ENCODE measurements at regions not wholly inside any gene's neighbourhood (a gene's known extent, or its start where the extent isn't known, plus 50 kb on each side); places are given as distances from the start of the nearest gene placed in this dataset.

DNA sequence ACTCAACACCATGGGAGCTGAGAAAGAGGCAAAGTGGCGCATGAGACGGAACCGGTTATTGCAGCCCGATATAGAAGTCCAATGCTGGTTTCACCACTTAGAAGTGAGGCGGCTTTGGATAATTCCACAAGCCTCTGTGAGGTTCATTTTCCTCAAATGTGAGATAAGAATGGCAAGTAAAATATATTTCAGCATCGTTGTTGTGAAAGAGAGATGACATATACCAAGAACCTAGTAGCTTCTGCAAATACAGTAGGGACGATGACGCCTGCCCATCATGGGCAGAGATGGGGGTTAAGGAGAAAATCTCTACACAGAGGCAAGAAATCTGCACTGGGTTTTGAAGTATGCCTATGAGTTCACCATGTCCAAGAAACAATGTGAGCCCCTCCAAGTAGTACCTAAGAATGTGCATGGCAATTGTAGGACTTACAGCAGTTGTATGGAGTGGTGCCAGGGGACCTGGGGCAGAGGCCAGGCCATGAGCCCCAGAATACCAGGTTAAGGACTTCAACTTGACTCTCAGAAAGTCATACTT, 352.0 kb downstream of the RNF144A start:
- H3K36me3 ChIP-seq (ENCODE audit: insufficient read depth, low read length, poor library complexity, severe bottlenecking) = no peaks in the 10 kb centered on the region
- no peak for DNase-seq (ENCODE audit: low spot score)
- H3K27me3 ChIP-seq (replicated peaks; ENCODE audit: insufficient read depth, low read depth, low read length, poor library complexity) = no peaks in the 10 kb centered on the region
- TF ChIP-seq, protein P1, sequence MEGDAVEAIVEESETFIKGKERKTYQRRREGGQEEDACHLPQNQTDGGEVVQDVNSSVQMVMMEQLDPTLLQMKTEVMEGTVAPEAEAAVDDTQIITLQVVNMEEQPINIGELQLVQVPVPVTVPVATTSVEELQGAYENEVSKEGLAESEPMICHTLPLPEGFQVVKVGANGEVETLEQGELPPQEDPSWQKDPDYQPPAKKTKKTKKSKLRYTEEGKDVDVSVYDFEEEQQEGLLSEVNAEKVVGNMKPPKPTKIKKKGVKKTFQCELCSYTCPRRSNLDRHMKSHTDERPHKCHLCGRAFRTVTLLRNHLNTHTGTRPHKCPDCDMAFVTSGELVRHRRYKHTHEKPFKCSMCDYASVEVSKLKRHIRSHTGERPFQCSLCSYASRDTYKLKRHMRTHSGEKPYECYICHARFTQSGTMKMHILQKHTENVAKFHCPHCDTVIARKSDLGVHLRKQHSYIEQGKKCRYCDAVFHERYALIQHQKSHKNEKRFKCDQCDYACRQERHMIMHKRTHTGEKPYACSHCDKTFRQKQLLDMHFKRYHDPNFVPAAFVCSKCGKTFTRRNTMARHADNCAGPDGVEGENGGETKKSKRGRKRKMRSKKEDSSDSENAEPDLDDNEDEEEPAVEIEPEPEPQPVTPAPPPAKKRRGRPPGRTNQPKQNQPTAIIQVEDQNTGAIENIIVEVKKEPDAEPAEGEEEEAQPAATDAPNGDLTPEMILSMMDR (conservative IDR thresholded peaks at IDR 0.05; ENCODE audit: low read depth, low read length) = no peak
- TF ChIP-seq EZH2 (IDR thresholded peaks at IDR 0.05; ENCODE audit: borderline replicate concordance, low read depth, low read length, poor library complexity, severe bottlenecking) = no peak
- no peaks in the 10 kb centered on the region for H3K9me3 ChIP-seq (ENCODE audit: low read depth, low read length, poor library complexity, severe bottlenecking)
- peaks cover 5% of the 10 kb centered on the region for H3K4me1 ChIP-seq (ENCODE audit: insufficient read depth, low read length, poor library complexity, severe bottlenecking)
- POLR2A ChIA-PET (ENCODE audit: low non-redundant PET) = no interaction called here
- CTCF ChIA-PET = no interaction called here
- no peak overlapping the region for H3K27ac ChIP-seq (ENCODE audit: low read depth, low read length, poor library complexity, severe bottlenecking)
- intact Hi-C loops (cut with micrococcal nuclease; ENCODE audit: unreplicated experiment) = no loop called here
- H3K4me3 ChIP-seq (ENCODE audit: low read depth, low read length, poor library complexity, severe bottlenecking) = no peak overlapping the region
- BruUV-seq (replicated peaks) = no TSS peak

DNA sequence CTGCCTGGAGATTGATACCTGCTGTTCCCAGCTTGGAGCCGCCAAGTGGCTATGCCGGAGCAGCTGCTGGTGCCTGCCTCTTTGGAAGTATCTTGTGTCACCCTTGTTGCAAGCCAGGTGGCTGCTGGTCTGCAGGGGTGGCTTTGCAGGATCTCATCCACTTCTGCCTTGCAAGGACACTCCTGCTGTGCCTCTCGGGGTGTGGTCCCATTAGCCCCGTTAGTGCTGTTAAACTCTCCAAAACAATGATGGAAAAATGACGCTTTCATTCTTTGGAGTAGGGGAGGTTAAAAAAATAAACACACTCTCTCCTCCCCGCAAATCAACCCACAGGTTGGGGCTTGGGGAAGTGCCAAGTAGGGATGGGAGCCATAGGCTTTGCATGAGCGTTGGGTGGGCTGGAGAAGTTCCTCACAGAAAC, 352.8 kb downstream of the RNF144A start:
- ChIA-PET CTCF (no interaction called here), POLR2A (ENCODE audit: low non-redundant PET) (no interaction called here)
- Histone ChIP-seq H3K27ac (ENCODE audit: low read depth, low read length, poor library complexity, severe bottlenecking) (no peak overlapping the region), H3K27me3 (replicated peaks; ENCODE audit: insufficient read depth, low read depth, low read length, poor library complexity) (no peaks in the 10 kb centered on the region), H3K36me3 (ENCODE audit: insufficient read depth, low read length, poor library complexity, severe bottlenecking) (no peaks in the 10 kb centered on the region), H3K4me1 (ENCODE audit: insufficient read depth, low read length, poor library complexity, severe bottlenecking) (peaks cover 5% of the 10 kb centered on the region), H3K4me3 (ENCODE audit: low read depth, low read length, poor library complexity, severe bottlenecking) (no peak overlapping the region), H3K9me3 (ENCODE audit: low read depth, low read length, poor library complexity, severe bottlenecking) (no peaks in the 10 kb centered on the region)
- intact Hi-C loops (cut with micrococcal nuclease; ENCODE audit: unreplicated experiment) = no loop called here
- no peak for DNase-seq (ENCODE audit: low spot score)
- no TSS peak for BruUV-seq (replicated peaks)
- TF ChIP-seq, protein P1 (conservative IDR thresholded peaks at IDR 0.05; ENCODE audit: low read depth, low read length) = no peak
- no peak for TF ChIP-seq EZH2 (IDR thresholded peaks at IDR 0.05; ENCODE audit: borderline replicate concordance, low read depth, low read length, poor library complexity, severe bottlenecking)

DNA sequence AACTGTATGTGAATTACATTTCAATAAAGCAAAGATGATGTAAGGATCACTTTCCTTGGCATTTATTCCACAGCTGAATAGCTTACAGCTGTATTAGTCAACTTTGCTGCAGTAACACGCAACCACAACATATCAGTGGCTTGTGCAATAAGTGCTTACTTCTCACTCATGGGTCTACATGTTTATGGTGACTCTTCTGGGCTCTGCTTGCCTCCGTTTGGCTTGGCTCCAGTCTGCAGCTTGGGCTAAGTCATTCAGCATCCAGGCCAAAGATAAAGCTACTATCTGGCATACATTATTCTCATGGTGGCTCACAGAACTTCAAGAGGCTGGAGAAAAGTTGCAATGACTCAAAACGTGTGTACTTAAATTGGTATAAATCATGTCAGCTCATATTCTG, 355.0 kb downstream of the RNF144A start:
- no peak for TF ChIP-seq EZH2 (IDR thresholded peaks at IDR 0.05; ENCODE audit: borderline replicate concordance, low read depth, low read length, poor library complexity, severe bottlenecking)
- TF ChIP-seq, protein P1 (conservative IDR thresholded peaks at IDR 0.05; ENCODE audit: low read depth, low read length) = no peak
- Histone ChIP-seq H3K9me3 (ENCODE audit: low read depth, low read length, poor library complexity, severe bottlenecking) (no peaks in the 10 kb centered on the region), H3K27me3 (replicated peaks; ENCODE audit: insufficient read depth, low read depth, low read length, poor library complexity) (no peaks in the 10 kb centered on the region), H3K4me1 (ENCODE audit: insufficient read depth, low read length, poor library complexity, severe bottlenecking) (peaks cover 5% of the 10 kb centered on the region), H3K27ac (ENCODE audit: low read depth, low read length, poor library complexity, severe bottlenecking) (no peak overlapping the region), H3K4me3 (ENCODE audit: low read depth, low read length, poor library complexity, severe bottlenecking) (no peak overlapping the region), H3K36me3 (ENCODE audit: insufficient read depth, low read length, poor library complexity, severe bottlenecking) (no peaks in the 10 kb centered on the region)
- DNase-seq (ENCODE audit: low spot score) = no peak
- intact Hi-C loops (cut with micrococcal nuclease; ENCODE audit: unreplicated experiment) = no loop called here
- no TSS peak for BruUV-seq (replicated peaks)
- ChIA-PET CTCF (no interaction called here), POLR2A (ENCODE audit: low non-redundant PET) (no interaction called here)
